ENCODE measurements at regions not wholly inside any gene's neighbourhood (a gene's known extent, or its start where the extent isn't known, plus 50 kb on each side); places are given as distances from the start of the nearest gene placed in this dataset.

DNA sequence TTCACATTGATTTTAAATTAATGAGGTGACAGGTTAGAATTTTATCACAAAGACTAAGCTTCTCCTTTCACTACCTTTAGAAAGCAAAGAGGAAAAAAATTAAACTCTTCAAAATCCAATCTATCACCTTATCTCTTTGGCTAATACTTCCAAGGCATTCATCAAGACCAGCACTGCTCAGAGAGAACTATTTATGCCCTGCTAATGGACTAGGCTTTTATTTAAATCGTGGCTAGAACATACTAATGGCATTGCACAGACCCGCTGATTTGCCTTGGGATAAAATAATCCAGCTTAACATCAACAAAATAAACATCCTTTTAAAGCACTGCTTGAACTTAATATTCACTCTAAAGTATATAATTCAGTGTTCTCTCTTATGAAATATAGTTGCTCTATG is 880.4 kb downstream of the HACE1 start:
- no peak overlapping the region for H3K27ac ChIP-seq (ENCODE audit: control insufficient read depth, insufficient read depth)
- ChIA-PET POLR2A (no interaction called here), SMC1A (ENCODE audit: uncharacterized antibody, unreplicated experiment) (interaction anchor here (1.6 kb wide), 1 partner anchor 11 kb away, joined by 5 read pairs; no protein-coding TSS in a partner anchor), CTCF (no interaction called here), RAD21 (ENCODE audit: unreplicated experiment) (no interaction called here)
- no peak overlapping the region for H3K9ac ChIP-seq (ENCODE audit: control insufficient read depth, insufficient read depth, low read length)
- no peaks in the 10 kb centered on the region for H3K4me1 ChIP-seq (ENCODE audit: control insufficient read depth, insufficient read depth, low read length)
- H3K36me3 ChIP-seq (ENCODE audit: control insufficient read depth in 2 of 2, insufficient read depth in 2 of 2, low read length in 1 of 2): no peaks in the 10 kb centered on the region
- WGBS (ENCODE audit: insufficient coverage, insufficient replicate concordance, low lambda C conversion rate, missing lambda C conversion rate): 0% methylated on average over 2 of the region's 2 CpGs
- intact Hi-C loops (cut with micrococcal nuclease; ENCODE audit: unreplicated experiment): no loop called here
- no peaks in the 10 kb centered on the region for H3K9me3 ChIP-seq (replicated peaks; ENCODE audit: control insufficient read depth, insufficient read depth, low read length)
- ATAC-seq: no peak
- no peak for DNase-seq (ENCODE audit: low read depth, low spot score)
- no peak overlapping the region for H3K4me3 ChIP-seq
- BruUV-seq (replicated peaks): no TSS peak
- TF ChIP-seq MEF2B (IDR thresholded peaks at IDR 0.05; ENCODE audit: partially characterized antibody, poor library complexity, severe bottlenecking) (no peak), SP1 (IDR thresholded peaks at IDR 0.05; ENCODE audit: low read depth, low read length) (no peak), NR2C1 (IDR thresholded peaks at IDR 0.05) (no peak), STAT1 (conservative IDR thresholded peaks at IDR 0.05) (no peak), ZNF24 (IDR thresholded peaks at IDR 0.05) (no peak), POU2F2 (IDR thresholded peaks at IDR 0.05; ENCODE audit: borderline replicate concordance, low read depth, low read length) (no peak), SIN3A (IDR thresholded peaks at IDR 0.05; ENCODE audit: low read depth, low read length) (no peak), RBBP5 (conservative IDR thresholded peaks at IDR 0.05) (no peak)
- TF ChIP-seq, protein P1, sequence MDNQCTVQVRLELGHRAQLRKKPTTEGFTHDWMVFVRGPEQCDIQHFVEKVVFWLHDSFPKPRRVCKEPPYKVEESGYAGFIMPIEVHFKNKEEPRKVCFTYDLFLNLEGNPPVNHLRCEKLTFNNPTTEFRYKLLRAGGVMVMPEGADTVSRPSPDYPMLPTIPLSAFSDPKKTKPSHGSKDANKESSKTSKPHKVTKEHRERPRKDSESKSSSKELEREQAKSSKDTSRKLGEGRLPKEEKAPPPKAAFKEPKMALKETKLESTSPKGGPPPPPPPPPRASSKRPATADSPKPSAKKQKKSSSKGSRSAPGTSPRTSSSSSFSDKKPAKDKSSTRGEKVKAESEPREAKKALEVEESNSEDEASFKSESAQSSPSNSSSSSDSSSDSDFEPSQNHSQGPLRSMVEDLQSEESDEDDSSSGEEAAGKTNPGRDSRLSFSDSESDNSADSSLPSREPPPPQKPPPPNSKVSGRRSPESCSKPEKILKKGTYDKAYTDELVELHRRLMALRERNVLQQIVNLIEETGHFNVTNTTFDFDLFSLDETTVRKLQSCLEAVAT (IDR thresholded peaks at IDR 0.05): no peak
- TF ChIP-seq, protein P2, sequence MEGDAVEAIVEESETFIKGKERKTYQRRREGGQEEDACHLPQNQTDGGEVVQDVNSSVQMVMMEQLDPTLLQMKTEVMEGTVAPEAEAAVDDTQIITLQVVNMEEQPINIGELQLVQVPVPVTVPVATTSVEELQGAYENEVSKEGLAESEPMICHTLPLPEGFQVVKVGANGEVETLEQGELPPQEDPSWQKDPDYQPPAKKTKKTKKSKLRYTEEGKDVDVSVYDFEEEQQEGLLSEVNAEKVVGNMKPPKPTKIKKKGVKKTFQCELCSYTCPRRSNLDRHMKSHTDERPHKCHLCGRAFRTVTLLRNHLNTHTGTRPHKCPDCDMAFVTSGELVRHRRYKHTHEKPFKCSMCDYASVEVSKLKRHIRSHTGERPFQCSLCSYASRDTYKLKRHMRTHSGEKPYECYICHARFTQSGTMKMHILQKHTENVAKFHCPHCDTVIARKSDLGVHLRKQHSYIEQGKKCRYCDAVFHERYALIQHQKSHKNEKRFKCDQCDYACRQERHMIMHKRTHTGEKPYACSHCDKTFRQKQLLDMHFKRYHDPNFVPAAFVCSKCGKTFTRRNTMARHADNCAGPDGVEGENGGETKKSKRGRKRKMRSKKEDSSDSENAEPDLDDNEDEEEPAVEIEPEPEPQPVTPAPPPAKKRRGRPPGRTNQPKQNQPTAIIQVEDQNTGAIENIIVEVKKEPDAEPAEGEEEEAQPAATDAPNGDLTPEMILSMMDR (IDR thresholded peaks at IDR 0.05 in 2 of 3, conservative IDR thresholded peaks at IDR 0.05 in 1 of 3; ENCODE audit: control insufficient read depth in 2 of 3, extremely low read depth in 1 of 3, insufficient read depth in 1 of 3, low read depth in 3 of 3, low read length in 3 of 3): no peak
- H3K79me2 ChIP-seq (ENCODE audit: control insufficient read depth, insufficient read depth, low read length): no peaks in the 10 kb centered on the region
- no peaks in the 10 kb centered on the region for H3K27me3 ChIP-seq (replicated peaks in 1 of 2; ENCODE audit: control insufficient read depth in 2 of 2, insufficient read depth in 2 of 2, low read length in 1 of 2)
- H2AFZ ChIP-seq (ENCODE audit: control insufficient read depth, low read depth, low read length): no peak overlapping the region
- H3K4me2 ChIP-seq (ENCODE audit: control insufficient read depth, insufficient read depth): no peak overlapping the region
- no peak for FAIRE-seq
- no peaks in the 10 kb centered on the region for H4K20me1 ChIP-seq (ENCODE audit: control insufficient read depth, insufficient read depth)
- in situ Hi-C loops (cut with MboI): no loop called here
